GM21529 (cell line): ENCODE measurements at regions not wholly inside any gene's neighbourhood (a gene's known extent, or its start where the extent isn't known, plus 50 kb on each side); places are given as distances from the start of the nearest gene placed in this dataset.
"Not testable (repeated sequence)": the region's sequence is repeated elsewhere in the genome, so short reads cannot be mapped to it uniquely, and the experiment has no call there.

Experiments used
- ATAC-seq: cut with Tn5 transposase; IDR thresholded peaks from one replicate; pipeline ENCODE4 v1.9.1; 2021; ENCODE audit not compliant: unreplicated experiment

GRCh38 chr6:133046576-133046975 lies 194.6 kb upstream of the EYA4 start:
- ATAC-seq, result no peak

GRCh38 chr6:133047065-133047665 lies 194.0 kb upstream of the EYA4 start:
- no peak for ATAC-seq

GRCh38 chr6:133047706-133048105 lies 193.5 kb upstream of the EYA4 start:
- ATAC-seq, result no peak

DNA sequence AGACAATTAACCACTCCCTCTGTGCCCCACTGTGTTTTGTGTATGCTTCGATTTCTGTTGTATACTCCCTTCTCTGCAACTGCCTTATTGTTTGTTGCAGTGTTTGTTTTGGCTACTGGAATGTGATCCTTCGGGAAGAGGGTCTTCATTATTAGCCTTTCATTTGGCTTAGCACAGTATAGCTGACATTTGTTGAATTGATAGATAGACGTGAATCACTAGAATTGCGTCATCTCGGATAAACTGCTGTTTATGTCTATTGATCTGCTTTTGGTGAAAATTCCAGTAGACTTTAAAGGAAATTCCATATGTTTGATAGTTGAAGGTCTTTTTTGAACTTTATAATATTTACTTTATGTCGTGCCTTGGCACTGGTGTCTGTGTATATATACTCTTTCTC lies 189.9 kb upstream of the EYA4 start:
- ATAC-seq, result no peak

GRCh38 chr6:133052465-133052864 lies 188.7 kb upstream of the EYA4 start:
- no peak for ATAC-seq

DNA sequence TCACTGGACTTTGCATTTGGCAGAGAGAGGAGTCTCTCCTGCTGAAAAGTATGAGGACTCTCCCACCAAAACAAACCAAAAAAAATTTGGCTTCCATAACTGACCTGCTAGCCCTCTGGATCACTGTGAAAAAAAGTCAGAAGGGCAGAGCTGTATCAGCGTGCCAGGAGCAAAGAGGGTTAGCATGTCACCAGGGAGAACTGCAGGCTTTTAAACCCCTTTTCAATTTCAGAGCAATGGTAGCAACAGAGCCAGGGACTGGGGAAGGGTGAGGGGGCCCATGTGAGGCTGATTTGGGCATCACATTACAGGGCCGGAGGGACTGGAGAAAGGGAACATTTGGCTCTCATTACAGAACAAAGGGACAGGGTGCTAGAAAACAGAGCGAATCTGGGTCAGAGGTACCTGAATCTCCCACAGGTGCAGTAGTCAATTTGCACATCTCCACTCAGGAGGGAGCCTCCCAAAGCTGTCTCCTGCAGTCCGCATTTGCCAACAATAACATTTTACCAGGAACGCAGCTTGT lies 185.7 kb upstream of the EYA4 start:
- ATAC-seq, result no peak

- ATAC-seq, result no peak
Measured at GRCh38 chr6:133057352-133057751, 183.8 kb upstream of the EYA4 start.

- ATAC-seq, result no peak
Measured at GRCh38 chr6:133062077-133062476, 179.1 kb upstream of the EYA4 start.

- no peak for ATAC-seq
Measured at GRCh38 chr6:133062696-133063306, 178.4 kb upstream of the EYA4 start.

- no peak for ATAC-seq
Measured at GRCh38 chr6:133067960-133068359, 173.2 kb upstream of the EYA4 start.

GRCh38 chr6:133070410-133071043 lies 170.6 kb upstream of the EYA4 start:
- no peak for ATAC-seq

DNA sequence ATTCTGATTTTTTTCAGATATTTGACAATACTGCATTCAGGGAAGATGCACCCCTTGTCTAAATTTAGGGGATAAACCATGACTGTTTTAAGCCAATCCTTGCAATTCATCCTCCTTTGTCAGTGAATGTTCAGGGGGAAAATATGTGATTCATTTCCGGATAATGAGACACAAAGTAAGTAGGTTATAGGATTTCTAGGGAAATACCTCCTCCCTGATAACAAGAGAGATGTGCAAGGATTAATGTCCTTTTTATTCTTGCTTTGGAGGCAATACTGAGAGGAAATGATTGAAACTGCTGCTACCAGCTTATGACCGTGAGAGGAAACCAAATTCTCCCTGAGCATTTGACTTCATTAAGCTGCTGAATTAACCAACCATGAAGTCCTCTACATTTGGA lies 161.3 kb upstream of the EYA4 start:
- ATAC-seq, result no peak

- no peak for ATAC-seq
Measured at GRCh38 chr6:133083248-133083967, 157.7 kb upstream of the EYA4 start.

- no peak for ATAC-seq
Measured at GRCh38 chr6:133085471-133085870, 155.7 kb upstream of the EYA4 start.

- no peak for ATAC-seq
Measured at GRCh38 chr6:133085896-133086295, 155.3 kb upstream of the EYA4 start.

DNA sequence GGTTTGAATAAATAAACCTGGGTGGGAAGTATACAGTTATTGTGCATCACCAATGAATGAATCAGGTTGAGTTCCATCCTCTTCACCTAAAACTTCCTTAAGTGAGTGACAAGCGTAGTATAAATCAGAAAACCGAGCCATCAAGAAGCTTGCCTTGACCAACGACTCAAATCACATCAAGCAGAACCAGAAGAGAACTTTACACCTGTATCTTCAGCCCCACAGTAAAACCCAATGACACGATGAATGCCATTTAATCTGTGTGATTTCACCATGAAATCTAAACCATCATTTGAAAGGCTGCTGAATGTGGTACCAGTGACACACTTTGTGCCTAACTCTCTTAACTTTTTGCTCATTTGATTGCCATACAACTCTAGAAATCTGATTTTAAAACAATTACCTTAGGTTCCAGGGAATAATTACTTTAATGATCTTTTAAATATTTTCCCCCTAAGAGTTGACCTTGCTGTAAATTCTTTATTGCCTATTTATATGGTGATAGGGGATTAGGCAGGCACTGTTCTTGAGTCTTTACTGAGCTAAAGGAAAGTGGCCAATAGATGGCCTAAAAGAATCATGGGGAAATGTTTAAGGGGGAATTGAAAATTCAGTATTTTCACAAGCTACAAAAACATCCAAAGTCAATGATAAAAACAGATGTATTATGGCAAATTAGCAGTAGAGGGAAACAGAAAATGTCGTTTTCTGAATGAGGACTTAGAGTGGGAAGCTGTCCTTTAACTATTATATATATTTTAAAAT lies 152.0 kb upstream of the EYA4 start:
- no peak for ATAC-seq

DNA sequence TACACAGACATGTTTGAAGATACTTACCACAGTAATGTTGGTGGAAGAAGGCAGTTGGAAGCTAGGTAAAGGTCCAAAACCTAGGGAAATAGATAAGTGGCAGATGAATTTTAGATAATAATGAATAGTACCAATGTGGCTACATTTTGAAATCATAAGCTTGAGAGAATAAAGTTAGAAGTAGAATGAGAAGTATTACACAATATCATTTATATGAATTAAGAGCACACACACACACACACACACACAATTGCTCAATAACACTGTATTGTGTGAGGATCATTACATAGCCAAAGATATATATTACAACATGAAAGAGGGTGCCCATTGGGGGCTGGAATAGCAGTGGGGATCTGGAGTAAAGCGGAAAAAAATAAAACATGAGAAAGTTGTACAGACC lies 149.0 kb upstream of the EYA4 start:
- no peak for ATAC-seq

- no peak for ATAC-seq
Measured at GRCh38 chr6:133092771-133093170, 148.4 kb upstream of the EYA4 start.

GRCh38 chr6:133093211-133093610 lies 147.9 kb upstream of the EYA4 start:
- not testable (repeated sequence) for ATAC-seq

DNA sequence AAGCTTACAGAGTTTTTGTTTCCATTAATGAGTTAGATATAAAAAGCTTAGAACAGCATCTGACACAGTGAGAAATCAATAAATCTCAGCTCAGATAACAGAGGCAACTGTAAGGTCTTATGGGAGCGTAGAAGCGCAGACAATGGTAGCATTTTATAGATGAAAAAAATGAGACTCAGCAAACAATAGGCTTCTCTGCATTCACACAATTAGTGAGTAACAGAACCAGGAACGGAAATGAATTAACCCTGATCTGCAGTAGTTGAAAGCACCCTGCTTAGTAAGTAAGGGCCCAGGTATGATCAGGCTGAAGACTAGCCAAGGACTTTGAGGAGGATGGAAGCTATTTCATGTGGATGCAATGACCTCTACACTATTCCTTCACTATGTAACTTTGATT lies 147.2 kb upstream of the EYA4 start:
- no peak for ATAC-seq

GRCh38 chr6:133097208-133097607 lies 143.9 kb upstream of the EYA4 start:
- ATAC-seq, result no peak
